GM19351 (cell line): ENCODE measurements at regions not wholly inside any gene's neighbourhood (a gene's known extent, or its start where the extent isn't known, plus 50 kb on each side); places are given as distances from the start of the nearest gene placed in this dataset.

ENCODE experiments used
- ATAC-seq: cut with Tn5 transposase; IDR thresholded peaks from one replicate; pipeline ENCODE4 v1.9.1; 2021; ENCODE audit warnings: mild to moderate bottlenecking, moderate library complexity; ENCODE audit not compliant: unreplicated experiment

- no peak for ATAC-seq
Observed at GRCh38 chr21:40976198-40977109, 129.5 kb upstream of the DSCAM start.

GRCh38 chr21:40985370-40985769 lies 138.4 kb upstream of the DSCAM start:
- ATAC-seq = no peak

DNA sequence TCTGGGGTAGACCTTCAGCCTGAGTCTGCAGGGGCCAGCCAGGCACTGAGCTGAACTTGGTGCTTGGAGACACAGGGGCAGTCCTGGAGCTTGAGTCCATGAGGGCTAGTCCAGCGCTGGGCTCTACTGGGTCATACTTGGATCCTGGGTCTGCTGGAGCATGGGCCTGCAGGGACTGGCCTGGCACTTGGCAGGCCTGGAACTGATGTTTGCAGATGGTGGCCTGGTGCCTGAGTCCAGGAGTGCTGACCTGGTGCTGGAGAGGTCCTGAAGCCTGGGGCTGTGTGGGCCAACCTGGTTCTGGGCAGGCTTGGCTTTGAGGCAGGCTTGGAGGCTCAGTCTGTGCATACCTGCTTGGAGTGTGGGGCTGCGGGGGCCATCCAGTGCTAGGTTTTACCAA lies 143.4 kb upstream of the DSCAM start:
- ATAC-seq = no peak

DNA sequence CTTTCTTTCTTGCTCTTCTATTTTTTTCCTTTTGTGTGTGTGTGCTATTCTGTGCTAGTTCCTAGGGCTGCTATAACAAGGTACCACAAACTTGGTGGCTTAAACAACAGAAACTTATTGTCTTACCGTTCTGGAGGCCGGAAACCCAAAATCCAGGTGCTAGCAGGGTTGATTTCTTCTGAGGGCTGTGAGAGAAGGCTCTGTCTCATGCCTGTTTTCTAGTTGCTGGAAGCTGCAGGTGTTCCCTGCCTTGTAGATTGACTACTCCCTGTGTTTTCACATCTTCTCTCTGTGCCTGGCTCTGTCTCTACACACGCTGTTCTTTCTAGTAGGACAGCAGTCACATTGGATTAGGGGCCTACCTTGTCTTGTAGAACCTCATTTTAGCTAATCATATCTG lies 150.9 kb upstream of the DSCAM start:
- no peak for ATAC-seq

DNA sequence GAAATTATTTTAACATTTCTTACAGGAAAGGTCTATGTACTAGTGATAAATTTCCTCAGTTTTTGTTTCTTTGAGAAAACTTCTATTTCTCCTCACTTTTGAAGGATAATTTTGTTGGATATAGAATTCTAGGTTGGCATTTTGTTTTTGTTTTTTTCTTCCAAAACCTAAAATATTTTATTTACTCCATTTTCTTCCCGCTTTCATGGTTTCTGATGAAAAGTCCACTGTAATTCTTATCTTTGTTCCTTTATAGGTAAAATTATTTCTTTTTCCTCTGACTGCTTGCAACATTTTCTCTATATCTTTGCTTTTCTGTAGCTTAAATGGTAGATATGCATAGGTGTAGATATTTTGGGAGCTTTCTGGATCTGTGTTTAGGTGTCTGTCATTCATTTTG lies 153.9 kb upstream of the DSCAM start:
- ATAC-seq = no peak

DNA sequence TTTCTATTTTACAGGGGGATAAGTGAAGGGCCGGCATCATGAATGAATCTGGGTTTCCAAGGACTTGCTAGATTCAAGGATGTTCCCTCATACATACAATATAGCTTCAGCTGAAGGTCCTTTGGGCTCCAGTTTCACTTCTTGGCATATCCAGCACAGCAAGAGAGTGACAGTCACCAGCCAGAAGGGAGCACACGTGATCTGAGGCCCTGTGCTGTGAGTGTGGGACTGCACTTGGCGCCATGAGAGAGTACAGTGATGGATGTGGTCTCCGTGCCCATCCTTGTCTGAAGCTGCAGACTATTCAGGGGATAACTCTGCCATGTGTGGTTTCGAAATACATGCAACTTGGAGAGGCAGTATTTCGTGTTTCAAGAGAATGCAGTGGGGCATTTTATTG lies 159.7 kb upstream of the DSCAM start:
- no peak for ATAC-seq

DNA sequence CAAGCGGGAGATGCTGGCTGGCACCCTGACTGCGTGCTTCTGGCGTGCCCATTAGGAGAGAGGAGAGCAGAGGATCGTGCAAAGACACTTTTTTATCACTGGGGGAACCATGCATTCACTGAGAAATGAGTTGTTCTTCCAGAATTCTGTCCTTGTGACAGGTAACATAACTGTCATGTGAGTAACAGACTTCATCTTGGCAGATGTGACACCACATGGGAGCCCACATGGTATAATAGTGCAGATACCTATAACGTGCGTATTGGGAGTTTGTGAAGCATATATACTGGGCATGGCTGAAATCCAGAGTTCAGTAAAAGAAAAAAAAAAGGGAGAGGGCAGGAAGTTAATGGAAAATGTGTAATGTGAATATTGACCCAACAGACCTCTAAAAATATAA lies 159.6 kb upstream of the BACE2 start:
- ATAC-seq = no peak

- ATAC-seq = no peak
Observed at GRCh38 chr21:41008974-41009373, 159.0 kb upstream of the BACE2 start.

GRCh38 chr21:41009398-41010100 lies 158.4 kb upstream of the BACE2 start:
- no peak for ATAC-seq

DNA sequence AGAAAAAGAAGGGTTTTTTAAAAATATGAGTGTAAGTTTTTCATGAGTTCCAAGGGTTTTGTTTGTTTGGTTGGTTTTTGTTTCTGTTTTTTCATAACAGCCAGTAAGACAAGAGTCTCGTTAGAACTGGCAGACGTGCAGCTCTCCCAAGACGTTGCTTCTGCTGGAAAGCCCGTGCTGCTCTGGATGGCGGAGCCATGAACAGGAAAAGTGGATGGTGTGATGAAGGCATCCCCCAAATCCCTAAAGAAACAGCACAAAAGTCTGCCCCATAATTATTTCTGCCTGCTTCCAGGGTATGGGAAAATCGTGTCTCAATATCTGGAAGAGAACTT lies 157.9 kb upstream of the BACE2 start:
- ATAC-seq = no peak

GRCh38 chr21:41011098-41011731 lies 156.7 kb upstream of the BACE2 start:
- no peak for ATAC-seq

DNA sequence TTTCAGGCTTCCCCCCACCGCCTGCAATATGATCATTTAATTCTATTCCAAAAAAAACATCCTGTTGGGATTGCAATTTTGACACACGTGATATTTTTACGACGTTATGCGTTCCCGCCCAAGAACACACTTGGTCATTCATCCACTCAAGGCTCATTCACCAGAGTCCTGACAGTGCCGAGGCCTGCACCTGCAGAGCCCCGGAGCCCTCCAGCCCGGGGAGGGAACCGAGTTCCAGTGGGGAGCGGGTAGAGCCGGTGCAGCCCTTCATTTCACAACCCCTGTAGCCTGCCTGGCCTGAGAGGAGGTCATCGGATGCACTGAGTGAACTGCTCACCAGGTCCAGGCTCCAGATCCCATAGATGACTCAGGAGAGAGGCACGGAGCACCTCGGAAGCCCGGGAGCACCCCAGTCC lies 156.0 kb upstream of the BACE2 start:
- ATAC-seq = no peak

DNA sequence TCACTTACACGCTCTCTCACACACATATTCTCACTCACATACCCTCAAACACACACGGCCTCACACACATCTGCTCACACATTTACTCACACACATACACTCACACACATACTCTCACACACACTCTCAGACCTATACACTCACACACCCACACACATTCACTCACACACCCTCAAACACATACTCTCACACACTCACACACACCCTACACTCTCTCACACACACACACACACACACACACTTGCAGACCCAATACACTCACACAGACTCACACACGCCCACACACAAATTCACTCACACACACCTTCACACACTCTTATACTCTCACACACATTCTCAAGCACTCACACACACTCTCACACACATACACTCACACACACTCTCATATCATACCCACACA lies 155.5 kb upstream of the BACE2 start:
- ATAC-seq = no peak

GRCh38 chr21:41016472-41016871 lies 151.5 kb upstream of the BACE2 start:
- no peak for ATAC-seq

DNA sequence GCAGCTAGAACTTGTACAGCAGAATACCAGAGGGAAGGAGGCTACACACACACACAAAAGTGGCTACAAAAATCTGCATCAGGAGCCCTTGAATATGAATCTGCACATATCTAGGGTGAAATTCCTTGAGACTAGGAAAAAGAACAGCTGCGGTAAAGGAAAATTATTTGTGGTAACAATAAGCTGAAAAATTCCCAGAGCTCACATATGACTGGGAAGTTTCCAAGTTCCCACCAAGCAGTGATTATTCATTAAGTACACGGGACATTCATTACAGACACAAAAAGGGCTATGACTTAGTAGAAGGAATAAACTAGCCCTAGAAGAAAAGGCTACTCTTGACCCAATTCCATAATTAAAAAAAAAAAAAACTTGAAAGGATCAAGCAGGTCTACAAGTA lies 149.5 kb upstream of the BACE2 start:
- ATAC-seq = no peak

DNA sequence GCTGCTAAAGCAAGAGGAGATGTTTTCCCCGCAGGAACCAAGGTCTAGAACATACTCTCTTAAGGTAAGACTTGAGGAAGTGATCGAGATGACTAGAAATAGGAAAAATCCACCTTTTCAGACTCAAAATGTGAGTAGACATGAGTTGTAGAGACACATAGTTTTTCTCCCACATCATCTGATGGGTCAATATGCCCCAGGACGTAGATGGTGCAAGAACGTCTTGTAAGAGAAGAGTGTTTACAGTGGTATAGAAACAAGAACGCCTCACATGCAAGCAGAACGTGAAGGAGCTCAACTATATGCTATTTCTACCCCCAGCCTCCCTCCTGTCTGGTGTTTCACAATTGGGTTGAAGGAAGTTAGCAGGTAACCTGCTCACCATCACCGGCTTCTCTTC lies 144.0 kb upstream of the BACE2 start:
- no peak for ATAC-seq

GRCh38 chr21:41024341-41024740 lies 143.6 kb upstream of the BACE2 start:
- no peak for ATAC-seq

DNA sequence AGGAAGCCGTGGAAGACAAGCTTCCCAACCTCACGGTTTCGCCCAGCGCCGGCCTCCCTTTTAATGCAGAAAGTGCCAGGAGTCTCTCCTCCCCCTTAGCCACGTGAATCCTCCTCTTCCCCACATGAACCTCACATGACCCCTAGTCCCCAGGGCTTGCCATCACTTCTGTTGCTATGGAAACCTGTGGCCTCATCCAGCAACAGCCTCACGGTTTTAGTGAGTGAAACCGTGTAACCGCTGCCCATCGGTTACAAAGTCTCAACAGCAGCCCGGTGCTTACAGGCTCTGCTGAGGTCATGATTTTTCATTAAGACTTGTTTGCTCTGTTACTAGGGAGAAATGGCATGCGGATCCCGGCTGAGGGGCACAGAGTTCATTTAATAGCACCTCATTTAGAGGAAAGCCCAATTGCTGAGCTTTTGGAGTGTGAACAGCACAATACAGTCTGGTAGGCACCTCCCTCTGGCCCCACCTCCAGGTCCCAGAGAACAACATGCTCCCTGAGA lies 143.2 kb upstream of the BACE2 start:
- no peak for ATAC-seq

- no peak for ATAC-seq
Observed at GRCh38 chr21:41029571-41029970, 138.4 kb upstream of the BACE2 start.

- ATAC-seq = no peak
Observed at GRCh38 chr21:41031701-41032220, 136.2 kb upstream of the BACE2 start.

DNA sequence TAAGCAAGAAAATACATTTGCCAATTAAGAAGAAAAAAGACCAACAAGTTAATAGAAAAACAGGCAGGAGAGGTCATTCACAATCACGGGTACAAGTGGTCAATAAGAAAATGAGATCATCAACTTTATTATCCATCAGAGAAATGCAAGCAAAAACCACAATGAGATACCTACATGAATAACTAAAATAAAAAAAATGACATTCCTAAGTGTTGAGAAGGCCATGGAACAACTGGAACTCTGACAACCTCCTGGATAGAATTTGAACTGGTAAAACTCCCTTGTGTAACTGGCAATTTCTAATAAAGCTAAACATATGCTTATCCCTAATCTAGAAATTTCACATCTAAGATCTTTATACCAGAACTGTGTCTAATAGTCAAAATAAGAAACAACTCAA lies 135.4 kb upstream of the BACE2 start:
- no peak for ATAC-seq

DNA sequence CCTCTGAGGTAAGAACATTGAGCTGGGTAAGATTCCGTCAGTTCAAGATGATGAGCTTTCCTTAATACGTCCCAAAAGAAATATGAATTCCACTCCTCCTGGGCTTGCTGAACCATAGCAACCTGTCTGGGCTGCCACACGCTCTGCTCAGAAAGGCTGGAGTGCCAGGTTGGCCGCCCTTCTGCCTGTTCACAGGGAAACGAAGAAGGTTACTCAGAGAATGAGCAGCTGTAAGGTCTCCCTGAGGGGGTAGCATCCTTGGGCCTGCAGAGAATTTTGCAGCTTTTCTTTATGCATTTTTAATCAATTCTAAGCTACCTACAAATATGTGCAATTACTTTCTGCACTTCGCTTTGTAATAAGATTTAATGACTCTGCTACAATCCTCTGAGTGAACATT lies 130.7 kb upstream of the BACE2 start:
- no peak for ATAC-seq
